ENCODE measurements at regions not wholly inside any gene's neighbourhood (a gene's known extent, or its start where the extent isn't known, plus 50 kb on each side); places are given as distances from the start of the nearest gene placed in this dataset.
A peak's percentile ranks its signal among the peaks of the same experiment; 100 is the strongest.

DNA sequence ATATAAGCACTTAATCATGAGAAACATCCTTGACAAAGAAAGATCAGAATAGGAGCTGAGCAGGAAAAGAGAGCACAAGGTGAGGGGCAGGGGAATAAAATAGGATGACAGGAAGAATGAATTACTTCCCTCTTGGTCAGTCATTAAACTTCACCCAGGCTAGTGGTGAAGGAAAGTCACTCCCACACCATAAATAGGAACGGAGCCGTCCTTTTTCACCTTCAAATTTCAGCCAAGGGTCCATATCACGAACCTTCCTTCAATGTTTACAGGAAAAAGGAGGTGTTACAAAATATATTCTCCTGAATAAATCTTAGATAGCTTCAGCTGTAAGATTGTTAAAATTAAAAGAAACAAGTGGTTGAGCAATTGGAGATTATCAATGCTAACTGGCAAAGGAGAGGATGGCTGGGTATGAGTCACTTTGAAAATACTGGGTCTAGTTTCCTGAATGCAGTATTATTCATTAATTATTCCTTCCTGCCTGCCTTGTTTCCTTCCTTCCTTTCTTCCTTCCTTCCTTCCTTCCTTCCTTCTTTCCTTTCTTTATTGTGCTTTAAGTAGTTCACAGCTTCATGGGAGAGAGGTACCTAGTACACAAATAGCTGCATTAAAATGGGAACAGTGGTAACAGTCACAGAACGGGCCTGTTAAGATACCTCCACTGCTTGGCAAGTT lies 292.3 kb upstream of the ID2 start:
- DNase-seq, result no peak

DNA sequence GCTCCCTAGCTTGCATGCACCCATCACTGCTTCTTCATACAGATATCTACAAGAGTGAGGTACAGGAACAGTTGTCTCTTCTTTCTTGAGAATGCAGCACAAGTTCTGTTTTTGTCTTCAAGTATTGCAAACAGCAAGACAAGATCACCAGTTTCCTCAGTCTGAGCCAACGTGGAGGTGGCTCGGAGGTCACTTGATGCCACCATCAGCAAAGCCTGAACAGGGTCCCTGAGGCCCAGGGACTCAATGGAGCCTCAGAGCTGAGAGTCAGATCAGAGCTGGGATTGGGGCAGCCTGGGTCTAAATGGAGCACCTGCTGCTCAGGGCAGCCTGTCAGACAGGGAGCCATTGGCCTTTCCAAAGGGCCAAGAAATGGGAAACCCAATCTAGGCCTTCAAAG lies 290.7 kb upstream of the ID2 start:
- no peak for DNase-seq

DNA sequence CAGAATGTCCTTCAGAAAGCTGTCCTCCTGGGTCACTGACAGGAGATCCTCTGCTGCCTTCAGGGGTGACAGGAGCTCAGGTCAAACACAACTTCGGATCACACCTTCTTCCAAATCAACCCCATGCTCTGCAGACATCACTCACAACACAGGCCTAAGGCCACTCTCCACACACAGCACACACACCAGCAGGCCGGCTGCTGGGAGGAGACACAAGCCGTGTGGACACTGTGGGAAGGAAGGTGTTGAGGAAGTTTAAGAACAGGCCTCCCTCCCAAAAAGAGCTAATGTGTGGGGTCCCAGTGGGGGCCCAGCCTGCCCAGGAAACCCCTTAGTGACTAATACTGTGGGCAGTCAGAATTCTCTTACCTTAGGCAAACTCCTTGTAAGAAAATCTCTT lies 290.3 kb upstream of the ID2 start:
- no peak for DNase-seq

DNA sequence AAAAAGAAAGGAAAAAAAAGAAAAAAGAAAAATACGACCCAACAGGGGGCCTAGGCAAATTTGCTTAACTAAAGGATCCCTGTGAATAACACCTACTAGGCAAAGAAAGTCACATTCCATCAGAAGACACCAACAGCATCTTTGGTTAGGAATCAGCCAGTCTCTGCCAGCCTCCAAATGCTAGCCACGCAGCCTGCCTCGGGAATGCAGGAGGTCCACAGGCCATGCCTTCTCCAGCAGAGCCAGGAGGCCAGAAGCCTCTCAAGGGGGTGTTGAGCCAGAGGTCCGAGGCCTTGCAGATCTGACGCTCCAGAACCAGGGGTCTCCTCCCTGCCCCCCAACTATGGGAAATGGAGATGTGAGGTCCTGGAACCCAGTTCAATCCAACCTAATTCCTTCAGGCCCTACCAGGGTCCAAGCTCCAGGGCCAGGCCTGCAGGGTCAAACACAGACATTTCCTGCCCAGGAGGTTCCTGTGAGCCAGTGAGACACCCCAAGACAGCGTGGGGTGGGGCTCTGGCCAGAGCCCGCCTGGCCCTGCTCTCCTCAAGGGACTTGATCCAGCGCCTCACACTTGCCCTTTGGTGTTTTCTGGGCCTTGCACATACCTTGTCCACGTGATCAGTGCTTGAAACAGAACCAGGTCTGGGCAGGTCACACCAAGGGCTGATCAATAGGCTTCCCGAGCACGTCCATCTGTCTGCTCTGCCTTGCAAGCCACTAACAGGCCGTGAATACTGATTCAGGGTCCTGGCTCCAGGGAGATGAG lies 289.6 kb upstream of the ID2 start:
- DNase-seq, result no peak

DNA sequence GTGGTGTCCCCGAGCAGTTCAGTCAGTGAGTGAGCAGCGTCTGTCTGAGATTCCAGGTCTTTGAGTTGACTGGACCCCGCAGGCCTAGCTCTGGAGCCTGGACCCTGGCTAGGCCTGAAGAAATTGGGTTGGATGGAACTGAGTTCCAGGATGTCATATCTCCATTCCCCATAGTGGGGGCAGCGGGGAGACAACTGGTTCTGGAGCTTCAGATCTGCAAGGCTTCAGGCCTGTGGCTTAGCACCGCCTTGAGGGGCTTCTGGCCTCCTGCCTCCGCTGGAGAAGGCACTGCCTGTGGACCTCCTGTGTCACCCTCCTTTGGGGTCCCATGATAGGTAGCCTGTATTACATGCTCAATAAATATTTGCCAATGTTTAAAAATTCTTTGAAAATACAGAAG lies 288.4 kb upstream of the ID2 start:
- DNase-seq, result no peak

DNA sequence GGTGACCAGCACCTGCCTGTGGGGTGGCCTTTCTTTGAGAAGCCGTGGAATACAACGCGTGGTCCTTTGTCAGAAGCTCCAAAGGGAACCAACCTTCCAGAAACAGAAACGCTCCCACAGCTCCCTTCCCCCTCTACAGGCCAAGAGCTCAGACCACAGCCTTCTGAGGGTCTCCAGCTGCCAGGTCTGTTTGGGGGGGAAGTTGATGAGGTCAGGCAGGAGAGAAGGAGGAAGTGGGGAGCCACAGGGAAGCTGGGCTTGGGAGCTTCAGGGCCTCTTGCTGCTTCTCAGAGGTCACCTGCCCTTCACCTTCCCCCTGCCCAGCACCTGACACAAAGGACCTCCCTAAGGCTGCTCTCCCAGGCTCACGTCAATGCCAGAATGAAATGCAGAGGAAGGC lies 287.7 kb upstream of the ID2 start:
- no peak for DNase-seq

DNA sequence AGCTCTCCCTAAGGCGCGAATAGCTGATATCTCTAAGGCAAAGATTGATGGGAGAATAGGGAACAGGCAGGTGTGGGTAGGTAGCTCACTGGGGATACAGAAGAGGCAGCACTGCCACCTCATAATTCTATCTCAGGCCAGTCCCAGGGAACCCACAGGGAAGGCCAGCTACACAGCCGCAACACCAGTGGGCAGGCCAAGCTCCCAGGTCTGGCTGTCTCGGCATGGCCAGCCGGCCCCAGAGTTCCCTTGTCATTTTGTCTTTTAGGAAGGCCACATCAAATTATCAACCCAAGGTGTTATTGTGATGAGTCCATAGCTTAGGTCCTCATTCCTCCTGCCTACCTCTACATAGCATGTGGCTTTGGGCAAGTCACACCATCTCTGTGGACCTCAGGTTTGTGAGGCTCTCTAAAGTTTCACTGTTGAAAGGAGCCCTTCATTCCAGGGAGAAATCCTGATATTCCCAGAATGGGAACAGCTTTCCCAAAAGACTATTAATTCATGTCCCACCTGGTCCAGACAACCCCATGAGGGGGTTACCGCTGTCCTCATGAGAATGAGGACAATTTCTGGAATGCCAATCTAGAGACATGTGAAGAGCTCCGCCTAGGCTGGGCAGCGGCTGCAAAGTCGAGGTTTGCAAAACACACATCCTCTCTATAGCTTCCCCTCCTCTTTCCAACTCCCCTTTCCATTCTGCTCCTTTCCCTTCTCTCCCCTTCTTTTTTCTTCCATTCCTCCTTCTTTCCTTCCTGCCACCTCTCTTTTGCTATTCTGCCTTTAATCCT lies 287.1 kb upstream of the ID2 start:
- DNase-seq, result no peak

DNA sequence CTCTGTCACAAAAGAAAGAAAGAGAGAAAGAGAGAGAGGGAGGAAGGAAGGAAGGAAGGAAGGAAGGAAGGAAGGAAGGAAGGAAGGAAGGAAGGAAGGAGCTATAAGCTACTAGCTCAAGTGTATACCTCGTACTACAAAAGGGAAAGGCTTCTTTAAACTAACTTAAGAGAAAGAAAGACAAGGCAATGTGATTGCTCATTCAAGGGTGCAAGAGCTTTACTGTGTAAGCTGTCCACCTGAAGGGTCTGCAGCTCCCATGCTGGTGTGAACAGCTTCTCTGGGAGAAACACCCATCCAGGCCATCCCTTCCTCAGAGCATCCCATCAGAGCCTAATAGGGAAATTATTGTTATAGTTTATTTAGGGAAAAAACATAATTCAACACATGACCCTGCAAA lies 286.1 kb upstream of the ID2 start:
- no peak for DNase-seq

DNA sequence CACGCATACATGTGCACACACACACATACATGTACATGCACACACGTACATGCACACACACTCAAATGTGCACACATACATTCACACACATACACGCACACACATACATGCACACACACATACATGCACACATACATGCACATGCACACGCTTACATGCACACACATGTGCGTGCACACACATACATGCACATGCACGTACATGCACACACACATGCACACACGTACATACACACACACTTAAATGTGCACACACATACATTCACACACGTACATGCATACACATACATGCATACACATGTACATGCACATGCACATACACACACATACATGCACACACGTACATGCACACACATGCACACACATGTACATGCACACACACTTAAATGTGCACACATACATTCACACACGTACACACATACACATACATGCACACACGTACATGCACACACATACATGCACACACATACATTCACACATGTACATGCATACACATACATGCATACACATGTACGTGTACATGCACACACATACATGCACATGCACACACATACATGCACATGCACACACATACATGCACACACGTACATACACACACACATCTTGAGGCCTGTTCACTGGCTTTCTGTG lies 283.7 kb upstream of the ID2 start:
- DNase-seq, result no peak

DNA sequence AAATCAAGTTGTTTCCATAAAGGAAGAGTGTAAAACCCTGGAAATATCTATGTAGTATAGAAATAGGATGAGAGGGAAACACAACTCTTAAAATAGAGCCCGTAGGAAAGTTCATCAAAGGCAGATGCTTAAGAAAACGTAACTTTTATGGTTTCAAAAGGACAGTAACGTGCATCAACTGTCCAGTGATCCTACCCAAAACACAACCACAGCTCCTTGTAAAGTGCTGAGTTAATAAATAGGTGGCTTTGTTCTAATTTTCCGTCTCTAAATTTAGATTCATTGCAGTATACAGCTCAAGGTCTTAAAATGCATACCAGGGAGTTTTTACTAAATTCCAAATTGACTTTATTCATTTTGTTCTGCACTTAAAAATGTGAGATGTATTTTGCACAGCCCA lies 282.1 kb upstream of the ID2 start:
- DNase-seq, result no peak

DNA sequence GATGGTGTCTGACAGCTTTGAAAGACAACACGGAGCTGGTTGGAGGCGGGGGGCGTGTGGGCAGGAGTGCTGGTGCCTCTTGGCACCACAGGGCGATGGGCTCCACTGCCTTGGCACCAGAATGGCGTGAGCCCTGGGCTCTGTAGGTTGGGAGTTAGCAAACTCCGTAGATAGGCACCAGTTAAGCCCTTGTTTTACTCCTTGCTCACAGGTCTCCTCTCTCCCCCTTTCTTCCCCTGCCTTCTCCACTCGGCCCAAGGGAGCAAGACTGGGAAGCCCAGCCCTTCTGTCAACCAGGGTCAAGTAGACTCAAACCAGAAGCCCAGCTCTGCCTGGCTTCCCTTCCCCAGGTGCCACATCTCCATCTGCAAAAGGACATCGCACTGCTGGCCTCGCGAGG lies 281.7 kb upstream of the ID2 start:
- DNase-seq, result no peak

DNA sequence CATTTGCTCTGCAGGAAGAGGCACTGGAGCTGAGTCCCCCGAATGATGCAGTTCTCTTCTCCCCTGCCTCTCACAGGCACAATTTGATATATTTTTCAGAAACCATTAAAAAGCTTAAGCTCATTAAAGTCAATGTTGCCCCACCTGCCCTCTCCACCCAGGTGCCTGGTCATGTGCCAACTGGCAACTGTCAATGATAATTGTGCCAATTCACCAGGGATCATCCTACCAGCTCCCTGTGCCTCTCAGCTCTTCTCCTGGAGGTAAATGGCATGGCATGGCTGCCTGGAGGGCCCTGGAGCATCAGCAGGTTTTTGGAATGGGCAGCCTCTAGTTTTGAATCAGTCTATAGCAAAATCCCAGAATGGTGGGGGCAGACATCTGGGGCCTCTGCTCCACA lies 279.6 kb upstream of the ID2 start:
- DNase-seq, result no peak

DNA sequence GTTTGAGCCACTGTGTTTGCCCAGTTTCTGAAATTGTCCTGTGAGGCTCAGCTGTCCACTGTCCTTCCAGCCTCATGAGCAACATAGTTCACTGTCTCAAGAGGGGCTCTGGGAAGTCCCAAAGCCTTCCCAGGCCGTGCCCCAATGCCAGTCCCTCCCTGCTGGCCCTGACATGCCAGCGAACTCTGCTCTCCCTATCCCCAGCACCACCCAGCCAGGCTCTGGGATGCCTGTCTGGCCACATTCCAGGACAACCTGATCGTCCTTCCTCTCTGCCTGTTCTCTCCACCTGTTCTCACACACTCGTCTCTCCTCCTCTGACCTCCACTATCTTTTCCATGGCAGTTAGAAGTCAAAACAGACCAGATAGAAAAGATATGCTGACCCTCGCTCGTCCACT lies 278.0 kb upstream of the ID2 start:
- DNase-seq, result no peak

DNA sequence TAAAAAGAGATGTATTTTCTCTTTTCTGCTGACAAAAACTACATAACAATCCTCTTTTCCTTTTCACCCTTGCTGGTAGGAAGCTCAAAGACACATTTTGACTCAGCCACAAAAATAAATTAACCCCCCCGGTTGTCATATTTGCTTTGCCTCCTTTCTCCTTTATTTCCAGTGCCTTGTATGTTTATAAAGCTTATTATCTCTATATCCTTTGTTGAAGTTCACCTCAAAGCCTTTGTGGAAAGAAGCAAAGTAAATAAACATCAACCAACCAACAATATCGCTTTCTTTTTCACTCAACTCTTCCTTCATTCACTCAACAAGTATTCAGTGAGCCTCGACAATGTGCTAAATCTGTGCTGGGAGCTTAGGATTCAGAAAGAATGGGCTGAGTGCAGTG lies 276.5 kb upstream of the ID2 start:
- DNase-seq, result no peak

DNA sequence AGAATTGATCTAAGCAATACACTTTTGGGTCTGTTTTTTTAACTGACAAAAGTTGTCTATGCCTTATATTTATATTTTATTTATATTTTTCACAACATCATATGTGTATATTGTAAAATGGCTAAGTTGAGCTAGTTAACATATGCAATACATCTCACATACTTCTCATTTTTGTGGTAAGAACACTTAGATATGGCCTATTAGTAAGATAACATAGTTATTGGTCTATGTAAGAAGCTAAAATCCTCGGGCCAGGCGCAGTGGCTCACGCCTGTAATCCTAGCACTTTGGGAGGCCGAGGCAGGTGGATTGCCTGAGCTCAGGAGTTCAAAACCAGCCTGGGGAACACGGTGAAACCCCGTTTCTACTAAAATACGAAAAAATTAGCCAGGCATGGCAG lies 275.6 kb upstream of the ID2 start:
- DNase-seq, result no peak

DNA sequence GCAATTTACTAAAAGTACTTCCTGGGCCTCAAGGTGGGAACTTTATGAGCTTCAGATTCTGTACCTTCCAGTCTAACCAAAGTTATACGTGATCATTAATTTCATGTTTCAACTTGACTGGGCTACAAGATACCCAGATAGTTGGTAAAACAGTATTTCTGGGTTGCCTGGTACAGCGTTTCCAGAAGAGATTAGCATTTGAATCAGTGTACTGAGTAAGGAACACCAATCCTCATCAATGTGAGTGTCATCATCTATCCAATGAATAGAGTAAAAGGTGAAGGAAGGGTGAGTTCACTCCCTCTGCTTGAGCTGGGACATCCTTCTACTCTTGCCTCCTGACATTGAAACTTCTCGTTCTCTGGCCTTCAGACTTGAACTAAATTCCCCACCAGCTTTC lies 274.5 kb upstream of the ID2 start:
- no peak for DNase-seq

DNA sequence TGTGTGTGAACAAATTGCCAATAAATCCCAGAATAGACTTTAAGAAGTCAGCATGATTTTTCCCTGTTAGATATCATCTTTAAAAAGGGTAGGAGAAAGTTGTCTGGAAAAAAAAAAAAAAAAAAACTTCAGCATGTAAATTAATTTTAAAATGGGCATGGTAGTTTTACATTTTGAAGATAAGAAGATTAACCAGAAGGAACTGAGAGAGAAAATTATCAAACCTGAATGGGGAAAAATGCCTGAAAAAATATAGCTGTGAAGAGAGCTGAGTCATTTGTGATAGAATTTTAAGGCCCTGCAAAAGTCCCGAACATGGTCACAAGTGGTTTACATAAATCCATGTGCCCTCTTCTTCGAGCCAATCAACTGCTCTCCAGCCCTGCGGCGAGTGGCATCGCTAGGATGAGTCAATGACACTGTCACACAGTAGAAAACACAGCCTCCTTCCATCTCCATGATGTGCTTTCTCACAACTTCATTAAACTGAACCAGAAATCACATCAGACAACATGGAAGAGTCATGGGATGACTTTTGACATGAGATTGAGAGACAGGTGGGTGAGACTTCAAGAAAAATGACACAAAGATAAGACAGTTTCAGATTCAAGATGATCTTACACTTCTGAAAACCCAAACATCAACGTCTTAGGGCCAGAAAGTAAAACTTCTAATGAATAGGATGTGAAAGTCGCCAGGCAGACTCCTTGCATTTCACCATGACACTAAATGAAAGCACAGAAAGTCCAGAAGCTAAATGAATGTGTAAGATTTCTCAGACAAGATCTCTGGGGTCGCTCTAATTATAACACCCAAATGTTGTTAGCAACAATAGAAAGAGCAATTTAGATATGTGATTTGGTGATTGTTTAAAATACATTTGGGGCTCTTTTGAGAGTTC lies 273.0 kb upstream of the ID2 start:
- no peak for DNase-seq

DNA sequence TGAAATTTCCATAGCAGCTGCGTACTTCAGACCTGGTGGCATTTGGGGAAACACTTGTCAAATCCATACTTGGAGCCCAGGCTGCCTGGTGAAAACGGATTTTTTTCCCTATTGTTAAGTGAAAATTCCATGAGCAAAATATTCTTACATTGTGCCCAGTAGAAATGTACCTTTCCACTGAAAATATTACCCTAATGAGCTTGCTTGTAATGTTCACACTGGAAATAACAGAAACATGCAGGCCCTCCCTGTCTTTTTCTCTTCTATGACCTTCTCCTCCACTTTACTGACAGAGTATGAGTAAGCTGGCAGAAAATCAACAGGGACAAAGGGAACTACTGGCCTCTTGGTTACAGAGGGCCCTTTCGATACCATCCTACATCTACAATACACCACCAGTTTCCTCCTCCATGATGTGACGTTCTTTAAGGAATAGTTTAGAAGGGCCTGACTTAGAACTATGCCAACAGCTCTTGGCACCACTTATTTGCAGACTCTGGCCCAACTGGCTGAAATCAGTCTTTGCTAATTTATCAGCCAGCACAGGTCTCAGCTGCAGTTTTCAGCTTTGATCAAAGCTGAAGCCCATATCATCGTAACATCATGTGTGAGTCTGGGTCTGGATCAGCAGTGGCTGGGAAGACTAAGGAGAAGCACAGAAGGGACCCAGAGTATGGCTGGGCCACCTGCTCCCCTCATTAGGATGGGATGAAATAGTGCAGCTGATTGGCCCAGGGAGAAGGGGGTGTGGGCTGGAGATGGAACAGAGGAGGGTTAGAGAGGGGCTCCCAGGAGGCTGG lies 272.2 kb upstream of the ID2 start:
- DNase-seq, result no peak

DNA sequence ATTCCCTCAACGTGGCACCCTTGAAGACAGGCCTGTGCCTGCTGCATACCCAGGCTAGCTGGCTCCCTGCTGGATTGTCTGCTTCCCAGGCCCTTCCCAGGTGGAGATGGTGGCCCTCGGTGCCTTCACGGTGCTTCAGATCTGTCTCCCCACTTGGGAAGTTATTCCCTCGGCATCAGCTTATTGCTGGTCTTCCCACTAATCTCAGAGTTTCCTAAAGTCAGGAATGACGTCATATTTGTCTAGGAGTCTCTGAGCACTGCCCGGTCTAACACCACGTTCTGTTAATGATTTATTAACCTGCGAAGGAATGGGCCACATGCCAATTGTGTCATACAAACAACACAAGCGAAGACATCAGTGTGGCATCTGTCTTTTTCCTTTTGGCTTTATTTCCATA lies 269.8 kb upstream of the ID2 start:
- DNase-seq, result peak in 1 of 51 donors; percentile 44

DNA sequence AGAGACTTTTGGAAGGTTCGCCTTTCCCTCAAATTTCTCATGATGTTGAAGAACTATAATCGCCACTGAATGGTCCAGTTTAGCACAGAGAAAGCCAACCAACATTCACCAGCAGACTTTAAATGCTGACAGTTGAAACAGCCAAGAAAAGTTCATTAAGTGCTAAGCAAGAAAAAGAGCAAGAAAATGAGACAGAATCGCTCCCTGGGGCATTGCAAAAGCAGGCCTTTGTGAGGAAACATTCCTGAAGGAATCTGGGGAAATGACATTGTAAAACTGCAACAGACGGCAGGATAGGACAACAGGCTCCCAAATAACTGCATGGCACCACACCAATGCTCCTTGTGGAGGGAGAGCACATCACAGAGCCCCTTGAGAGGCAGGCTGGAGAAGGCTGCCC lies 269.3 kb upstream of the ID2 start:
- DNase-seq, result peak in 23 of 51 donors; percentile 5 to 71 (median 26)

Data from hypothalamus (tissue), 51 donors.